ENCODE measurements at regions not wholly inside any gene's neighbourhood (a gene's known extent, or its start where the extent isn't known, plus 50 kb on each side); places are given as distances from the start of the nearest gene placed in this dataset.

- Histone ChIP-seq H3K36me3 (ENCODE audit: insufficient read depth, low read length) (no peaks in the 10 kb centered on the region), H3K9ac (ENCODE audit: low read depth, low read length, poor library complexity, severe bottlenecking) (no peak overlapping the region), H3K4me2 (ENCODE audit: low read depth, low read length, poor library complexity, severe bottlenecking) (no peak overlapping the region), H3K9me3 (ENCODE audit: insufficient read depth, low read depth, low read length) (no peaks in the 10 kb centered on the region), H3K27me3 (ENCODE audit: insufficient read depth, low read length, poor library complexity, severe bottlenecking) (no peaks in the 10 kb centered on the region), H3K79me2 (ENCODE audit: insufficient read depth, low read length) (no peaks in the 10 kb centered on the region), H2AFZ (ENCODE audit: low read length) (no peak overlapping the region), H4K20me1 (ENCODE audit: insufficient read depth, low read length, poor library complexity, severe bottlenecking) (no peaks in the 10 kb centered on the region), H3K4me1 (ENCODE audit: insufficient read depth, low read length, poor library complexity, severe bottlenecking) (no peaks in the 10 kb centered on the region), H3K9me2 (replicated peaks; ENCODE audit: low read depth, low read length) (no peaks in the 10 kb centered on the region), H3K4me3 (ENCODE audit: low read length, poor library complexity, severe bottlenecking) (no peak overlapping the region), H3F3A (ENCODE audit: low read depth) (no peaks in the 10 kb centered on the region)
- TF ChIP-seq, protein P1, sequence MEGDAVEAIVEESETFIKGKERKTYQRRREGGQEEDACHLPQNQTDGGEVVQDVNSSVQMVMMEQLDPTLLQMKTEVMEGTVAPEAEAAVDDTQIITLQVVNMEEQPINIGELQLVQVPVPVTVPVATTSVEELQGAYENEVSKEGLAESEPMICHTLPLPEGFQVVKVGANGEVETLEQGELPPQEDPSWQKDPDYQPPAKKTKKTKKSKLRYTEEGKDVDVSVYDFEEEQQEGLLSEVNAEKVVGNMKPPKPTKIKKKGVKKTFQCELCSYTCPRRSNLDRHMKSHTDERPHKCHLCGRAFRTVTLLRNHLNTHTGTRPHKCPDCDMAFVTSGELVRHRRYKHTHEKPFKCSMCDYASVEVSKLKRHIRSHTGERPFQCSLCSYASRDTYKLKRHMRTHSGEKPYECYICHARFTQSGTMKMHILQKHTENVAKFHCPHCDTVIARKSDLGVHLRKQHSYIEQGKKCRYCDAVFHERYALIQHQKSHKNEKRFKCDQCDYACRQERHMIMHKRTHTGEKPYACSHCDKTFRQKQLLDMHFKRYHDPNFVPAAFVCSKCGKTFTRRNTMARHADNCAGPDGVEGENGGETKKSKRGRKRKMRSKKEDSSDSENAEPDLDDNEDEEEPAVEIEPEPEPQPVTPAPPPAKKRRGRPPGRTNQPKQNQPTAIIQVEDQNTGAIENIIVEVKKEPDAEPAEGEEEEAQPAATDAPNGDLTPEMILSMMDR (conservative IDR thresholded peaks at IDR 0.05; ENCODE audit: low read length) = no peak
- no peak for TF ChIP-seq EZH2phosphoT487 (IDR thresholded peaks at IDR 0.05; ENCODE audit: borderline replicate concordance)
These were observed 366.2 kb downstream of the FBXW7 start for GRCh38 chr4:152169683-152170082.

DNA sequence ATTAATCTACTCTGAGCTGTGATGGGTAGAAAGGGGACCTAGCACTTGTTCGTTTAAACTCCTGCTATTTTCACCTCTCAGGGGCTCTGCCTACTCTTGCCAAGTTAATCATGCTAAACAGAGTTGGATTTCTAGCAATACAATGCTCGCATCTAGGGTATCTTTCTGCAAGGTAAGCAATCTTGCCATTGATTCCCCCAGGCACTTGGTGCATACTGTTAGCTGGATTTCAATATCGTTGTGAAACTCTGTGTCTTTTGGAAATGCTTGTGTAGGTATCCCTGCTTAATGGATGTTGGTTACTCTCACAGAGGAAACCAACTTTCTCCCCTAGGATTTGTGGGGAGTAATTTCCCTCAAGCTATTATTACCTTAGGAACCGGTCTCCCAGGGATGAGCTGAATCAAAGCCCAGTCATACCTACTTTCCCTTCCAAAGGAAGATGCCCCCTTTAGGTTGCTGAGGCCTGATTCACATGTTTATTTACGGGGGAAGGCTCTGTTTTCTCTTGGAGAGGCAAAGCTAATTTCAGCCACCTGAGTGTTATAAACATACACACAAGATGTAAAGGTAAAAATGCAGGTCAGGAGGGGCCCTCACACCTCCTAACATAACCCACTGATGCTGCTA lies 366.8 kb downstream of the FBXW7 start:
- Histone ChIP-seq H2AFZ (ENCODE audit: low read length) (no peak overlapping the region), H3K27me3 (ENCODE audit: insufficient read depth, low read length, poor library complexity, severe bottlenecking) (no peaks in the 10 kb centered on the region), H3K4me1 (ENCODE audit: insufficient read depth, low read length, poor library complexity, severe bottlenecking) (no peaks in the 10 kb centered on the region), H3K9me2 (replicated peaks; ENCODE audit: low read depth, low read length) (no peaks in the 10 kb centered on the region), H3K79me2 (ENCODE audit: insufficient read depth, low read length) (no peaks in the 10 kb centered on the region), H4K20me1 (ENCODE audit: insufficient read depth, low read length, poor library complexity, severe bottlenecking) (no peaks in the 10 kb centered on the region), H3K9ac (ENCODE audit: low read depth, low read length, poor library complexity, severe bottlenecking) (no peak overlapping the region), H3F3A (ENCODE audit: low read depth) (no peaks in the 10 kb centered on the region), H3K9me3 (ENCODE audit: insufficient read depth, low read depth, low read length) (no peaks in the 10 kb centered on the region), H3K4me3 (ENCODE audit: low read length, poor library complexity, severe bottlenecking) (no peak overlapping the region), H3K4me2 (ENCODE audit: low read depth, low read length, poor library complexity, severe bottlenecking) (no peak overlapping the region), H3K36me3 (ENCODE audit: insufficient read depth, low read length) (no peaks in the 10 kb centered on the region)
- no peak for TF ChIP-seq EZH2phosphoT487 (IDR thresholded peaks at IDR 0.05; ENCODE audit: borderline replicate concordance)
- TF ChIP-seq, protein P1 (conservative IDR thresholded peaks at IDR 0.05; ENCODE audit: low read length) = no peak

- Histone ChIP-seq H2AFZ (ENCODE audit: low read length) (no peak overlapping the region), H3K9me3 (ENCODE audit: insufficient read depth, low read depth, low read length) (no peaks in the 10 kb centered on the region), H3K27me3 (ENCODE audit: insufficient read depth, low read length, poor library complexity, severe bottlenecking) (no peaks in the 10 kb centered on the region)
These were observed 369.3 kb downstream of the FBXW7 start for GRCh38 chr4:152166567-152166966.

More at GRCh38 chr4:152166567-152166966, 369.3 kb downstream of the FBXW7 start:
- H3K4me2 ChIP-seq (ENCODE audit: low read depth, low read length, poor library complexity, severe bottlenecking) = no peak overlapping the region
- H3K4me3 ChIP-seq (ENCODE audit: low read length, poor library complexity, severe bottlenecking) = no peak overlapping the region
- no peaks in the 10 kb centered on the region for H4K20me1 ChIP-seq (ENCODE audit: insufficient read depth, low read length, poor library complexity, severe bottlenecking)
- H3K4me1 ChIP-seq (ENCODE audit: insufficient read depth, low read length, poor library complexity, severe bottlenecking) = no peaks in the 10 kb centered on the region
- no peaks in the 10 kb centered on the region for H3K79me2 ChIP-seq (ENCODE audit: insufficient read depth, low read length)
- no peaks in the 10 kb centered on the region for H3K36me3 ChIP-seq (ENCODE audit: insufficient read depth, low read length)
- TF ChIP-seq, protein P1 (conservative IDR thresholded peaks at IDR 0.05; ENCODE audit: low read length) = no peak
- TF ChIP-seq EZH2phosphoT487 (IDR thresholded peaks at IDR 0.05; ENCODE audit: borderline replicate concordance) = no peak
- H3K9ac ChIP-seq (ENCODE audit: low read depth, low read length, poor library complexity, severe bottlenecking) = no peak overlapping the region
- no peaks in the 10 kb centered on the region for H3K9me2 ChIP-seq (replicated peaks; ENCODE audit: low read depth, low read length)
- no peaks in the 10 kb centered on the region for H3F3A ChIP-seq (ENCODE audit: low read depth)

All from Loucy (cell line).